ENCODE measurements at regions not wholly inside any gene's neighbourhood (a gene's known extent, or its start where the extent isn't known, plus 50 kb on each side); places are given as distances from the start of the nearest gene placed in this dataset.
"Not testable (repeated sequence)": the region's sequence is repeated elsewhere in the genome, so short reads cannot be mapped to it uniquely, and the experiment has no call there.

- DNase-seq = no peak
These were observed 106.7 kb upstream of the OR9G4 start for GRCh38 chr11:56855217-56855616.

- no peak for DNase-seq
These were observed 103.6 kb upstream of the OR9G4 start for GRCh38 chr11:56852131-56852530.

GRCh38 chr11:56849852-56850251 lies 101.4 kb upstream of the OR9G4 start:
- no peak for DNase-seq

GRCh38 chr11:56849250-56849649 lies 100.8 kb upstream of the OR9G4 start:
- DNase-seq = no peak

- no peak for DNase-seq
These were observed 99.8 kb upstream of the OR9G4 start for GRCh38 chr11:56848141-56848809.

GRCh38 chr11:56846631-56847576 lies 98.4 kb upstream of the OR9G4 start:
- no peak for DNase-seq

- no peak for DNase-seq
These were observed 96.7 kb upstream of the OR9G4 start for GRCh38 chr11:56845121-56845732.

GRCh38 chr11:56843816-56844215 lies 95.3 kb upstream of the OR9G4 start:
- DNase-seq = no peak

GRCh38 chr11:56842814-56843794 lies 94.6 kb upstream of the OR9G4 start:
- no peak for DNase-seq

GRCh38 chr11:56841210-56841810 lies 92.8 kb upstream of the OR9G4 start:
- peak; percentile 25 for DNase-seq

- not testable (repeated sequence) for DNase-seq
These were observed 78.9 kb upstream of the OR9G4 start for GRCh38 chr11:56827357-56827756.

GRCh38 chr11:56819916-56820315 lies 71.4 kb upstream of the OR9G4 start:
- no peak for DNase-seq

- no peak for DNase-seq
These were observed 69.2 kb upstream of the OR9G4 start for GRCh38 chr11:56817661-56818060.

- DNase-seq = no peak
These were observed 67.8 kb upstream of the OR9G4 start for GRCh38 chr11:56816259-56816658.

GRCh38 chr11:56808326-56808725 lies 59.8 kb upstream of the OR9G4 start:
- no peak for DNase-seq

GRCh38 chr11:56799691-56800210 lies 51.3 kb upstream of the OR9G4 start:
- DNase-seq = no peak

Measured in NCI-H510A treated with DMSO at 0.1 percent for 48 hours (cell line).